ENCODE measurements at regions not wholly inside any gene's neighbourhood (a gene's known extent, or its start where the extent isn't known, plus 50 kb on each side); places are given as distances from the start of the nearest gene placed in this dataset.

DNA sequence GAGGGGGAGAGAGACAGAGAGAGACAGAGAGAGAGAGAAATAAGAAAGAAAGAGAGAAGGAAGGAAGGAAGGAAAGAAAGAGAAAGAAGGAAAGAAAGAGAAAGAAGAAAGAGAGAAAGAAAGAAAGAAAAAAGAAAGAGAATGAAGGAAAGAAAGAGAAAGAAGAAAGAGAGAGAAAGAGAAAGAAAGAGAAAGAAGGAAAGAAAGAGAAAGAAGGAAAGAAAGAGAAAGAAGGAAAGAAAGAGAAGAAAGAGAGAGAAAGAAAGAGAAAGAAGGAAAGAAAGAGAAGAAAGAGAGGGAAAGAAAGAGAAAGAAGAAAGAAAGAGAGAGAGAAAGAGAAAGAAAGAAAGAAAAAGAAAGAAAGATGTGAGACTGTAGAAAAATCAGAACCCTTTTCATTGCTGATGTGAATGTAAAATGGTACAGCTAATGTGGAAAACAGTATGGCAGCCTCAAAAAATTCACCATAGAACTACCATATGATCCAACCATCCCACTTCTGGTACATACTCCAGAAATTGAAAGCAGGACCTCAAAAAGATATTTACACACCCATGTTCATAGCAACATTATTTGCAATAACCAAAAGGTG is 203.4 kb upstream of the POU3F3 start:
- TF ChIP-seq, protein P1, sequence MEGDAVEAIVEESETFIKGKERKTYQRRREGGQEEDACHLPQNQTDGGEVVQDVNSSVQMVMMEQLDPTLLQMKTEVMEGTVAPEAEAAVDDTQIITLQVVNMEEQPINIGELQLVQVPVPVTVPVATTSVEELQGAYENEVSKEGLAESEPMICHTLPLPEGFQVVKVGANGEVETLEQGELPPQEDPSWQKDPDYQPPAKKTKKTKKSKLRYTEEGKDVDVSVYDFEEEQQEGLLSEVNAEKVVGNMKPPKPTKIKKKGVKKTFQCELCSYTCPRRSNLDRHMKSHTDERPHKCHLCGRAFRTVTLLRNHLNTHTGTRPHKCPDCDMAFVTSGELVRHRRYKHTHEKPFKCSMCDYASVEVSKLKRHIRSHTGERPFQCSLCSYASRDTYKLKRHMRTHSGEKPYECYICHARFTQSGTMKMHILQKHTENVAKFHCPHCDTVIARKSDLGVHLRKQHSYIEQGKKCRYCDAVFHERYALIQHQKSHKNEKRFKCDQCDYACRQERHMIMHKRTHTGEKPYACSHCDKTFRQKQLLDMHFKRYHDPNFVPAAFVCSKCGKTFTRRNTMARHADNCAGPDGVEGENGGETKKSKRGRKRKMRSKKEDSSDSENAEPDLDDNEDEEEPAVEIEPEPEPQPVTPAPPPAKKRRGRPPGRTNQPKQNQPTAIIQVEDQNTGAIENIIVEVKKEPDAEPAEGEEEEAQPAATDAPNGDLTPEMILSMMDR (IDR thresholded peaks at IDR 0.05; ENCODE audit: insufficient read depth, low read length), result no peak
- TF ChIP-seq, protein P2, sequence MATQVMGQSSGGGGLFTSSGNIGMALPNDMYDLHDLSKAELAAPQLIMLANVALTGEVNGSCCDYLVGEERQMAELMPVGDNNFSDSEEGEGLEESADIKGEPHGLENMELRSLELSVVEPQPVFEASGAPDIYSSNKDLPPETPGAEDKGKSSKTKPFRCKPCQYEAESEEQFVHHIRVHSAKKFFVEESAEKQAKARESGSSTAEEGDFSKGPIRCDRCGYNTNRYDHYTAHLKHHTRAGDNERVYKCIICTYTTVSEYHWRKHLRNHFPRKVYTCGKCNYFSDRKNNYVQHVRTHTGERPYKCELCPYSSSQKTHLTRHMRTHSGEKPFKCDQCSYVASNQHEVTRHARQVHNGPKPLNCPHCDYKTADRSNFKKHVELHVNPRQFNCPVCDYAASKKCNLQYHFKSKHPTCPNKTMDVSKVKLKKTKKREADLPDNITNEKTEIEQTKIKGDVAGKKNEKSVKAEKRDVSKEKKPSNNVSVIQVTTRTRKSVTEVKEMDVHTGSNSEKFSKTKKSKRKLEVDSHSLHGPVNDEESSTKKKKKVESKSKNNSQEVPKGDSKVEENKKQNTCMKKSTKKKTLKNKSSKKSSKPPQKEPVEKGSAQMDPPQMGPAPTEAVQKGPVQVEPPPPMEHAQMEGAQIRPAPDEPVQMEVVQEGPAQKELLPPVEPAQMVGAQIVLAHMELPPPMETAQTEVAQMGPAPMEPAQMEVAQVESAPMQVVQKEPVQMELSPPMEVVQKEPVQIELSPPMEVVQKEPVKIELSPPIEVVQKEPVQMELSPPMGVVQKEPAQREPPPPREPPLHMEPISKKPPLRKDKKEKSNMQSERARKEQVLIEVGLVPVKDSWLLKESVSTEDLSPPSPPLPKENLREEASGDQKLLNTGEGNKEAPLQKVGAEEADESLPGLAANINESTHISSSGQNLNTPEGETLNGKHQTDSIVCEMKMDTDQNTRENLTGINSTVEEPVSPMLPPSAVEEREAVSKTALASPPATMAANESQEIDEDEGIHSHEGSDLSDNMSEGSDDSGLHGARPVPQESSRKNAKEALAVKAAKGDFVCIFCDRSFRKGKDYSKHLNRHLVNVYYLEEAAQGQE (IDR thresholded peaks at IDR 0.05; ENCODE audit: insufficient replicate concordance, low read depth), result no peak
- no peak for TF ChIP-seq POLR2AphosphoS5 (IDR thresholded peaks at IDR 0.05; ENCODE audit: low read depth)

Measured in HL-60 (cell line).